Ishikawa (cell line): ENCODE measurements at regions not wholly inside any gene's neighbourhood (a gene's known extent, or its start where the extent isn't known, plus 50 kb on each side); places are given as distances from the start of the nearest gene placed in this dataset.

Source experiments
- EP300 ChIP-seq: IDR thresholded peaks from 2 replicates; pipeline ENCODE4 v1.6.1; 2012; ENCODE audit warnings: borderline replicate concordance
- YY1 ChIP-seq: IDR thresholded peaks from 2 replicates; pipeline ENCODE4 v1.6.1; 2012; ENCODE audit warnings: low read depth
- TF ChIP-seq, protein P1 (sequence below): IDR thresholded peaks from 2 replicates; pipeline ENCODE4 v1.6.1; 2012; ENCODE audit warnings: low read depth, mild to moderate bottlenecking

DNA sequence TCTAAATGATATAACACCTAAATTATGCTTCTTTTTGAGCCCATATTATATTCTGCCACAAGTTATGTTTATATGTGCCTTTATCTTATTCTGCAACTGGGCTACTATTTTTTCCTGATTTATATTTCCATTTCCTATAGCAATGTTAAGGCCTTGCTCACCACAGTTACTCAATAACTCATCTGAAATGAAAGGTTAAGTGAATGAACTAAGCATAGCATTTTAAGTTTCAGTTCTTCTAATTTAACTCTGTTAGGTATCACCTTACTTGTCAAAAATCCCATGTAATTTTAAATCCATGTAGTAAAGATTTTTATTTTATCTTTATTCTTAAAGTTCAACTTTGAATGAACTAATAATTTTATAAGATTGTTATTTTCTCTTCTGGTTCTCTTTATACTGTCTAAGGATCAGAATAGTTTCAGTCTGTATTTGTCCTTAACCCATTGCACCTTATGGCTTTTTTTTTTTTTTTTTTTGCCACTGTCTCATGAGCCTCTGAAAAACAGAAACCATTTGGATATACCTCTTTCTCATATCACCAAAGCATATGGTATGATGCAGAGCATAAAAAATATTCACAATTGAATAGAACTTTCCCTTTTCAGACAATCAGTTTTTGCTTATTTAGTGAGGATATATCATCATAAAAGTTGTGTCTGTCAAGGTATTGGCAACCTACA is 301.8 kb upstream of the ZWINT start:
- TF ChIP-seq EP300 (no peak), YY1 (no peak)
- TF ChIP-seq, protein P1, sequence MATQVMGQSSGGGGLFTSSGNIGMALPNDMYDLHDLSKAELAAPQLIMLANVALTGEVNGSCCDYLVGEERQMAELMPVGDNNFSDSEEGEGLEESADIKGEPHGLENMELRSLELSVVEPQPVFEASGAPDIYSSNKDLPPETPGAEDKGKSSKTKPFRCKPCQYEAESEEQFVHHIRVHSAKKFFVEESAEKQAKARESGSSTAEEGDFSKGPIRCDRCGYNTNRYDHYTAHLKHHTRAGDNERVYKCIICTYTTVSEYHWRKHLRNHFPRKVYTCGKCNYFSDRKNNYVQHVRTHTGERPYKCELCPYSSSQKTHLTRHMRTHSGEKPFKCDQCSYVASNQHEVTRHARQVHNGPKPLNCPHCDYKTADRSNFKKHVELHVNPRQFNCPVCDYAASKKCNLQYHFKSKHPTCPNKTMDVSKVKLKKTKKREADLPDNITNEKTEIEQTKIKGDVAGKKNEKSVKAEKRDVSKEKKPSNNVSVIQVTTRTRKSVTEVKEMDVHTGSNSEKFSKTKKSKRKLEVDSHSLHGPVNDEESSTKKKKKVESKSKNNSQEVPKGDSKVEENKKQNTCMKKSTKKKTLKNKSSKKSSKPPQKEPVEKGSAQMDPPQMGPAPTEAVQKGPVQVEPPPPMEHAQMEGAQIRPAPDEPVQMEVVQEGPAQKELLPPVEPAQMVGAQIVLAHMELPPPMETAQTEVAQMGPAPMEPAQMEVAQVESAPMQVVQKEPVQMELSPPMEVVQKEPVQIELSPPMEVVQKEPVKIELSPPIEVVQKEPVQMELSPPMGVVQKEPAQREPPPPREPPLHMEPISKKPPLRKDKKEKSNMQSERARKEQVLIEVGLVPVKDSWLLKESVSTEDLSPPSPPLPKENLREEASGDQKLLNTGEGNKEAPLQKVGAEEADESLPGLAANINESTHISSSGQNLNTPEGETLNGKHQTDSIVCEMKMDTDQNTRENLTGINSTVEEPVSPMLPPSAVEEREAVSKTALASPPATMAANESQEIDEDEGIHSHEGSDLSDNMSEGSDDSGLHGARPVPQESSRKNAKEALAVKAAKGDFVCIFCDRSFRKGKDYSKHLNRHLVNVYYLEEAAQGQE, result no peak
